ENCODE measurements at regions not wholly inside any gene's neighbourhood (a gene's known extent, or its start where the extent isn't known, plus 50 kb on each side); places are given as distances from the start of the nearest gene placed in this dataset.

DNA sequence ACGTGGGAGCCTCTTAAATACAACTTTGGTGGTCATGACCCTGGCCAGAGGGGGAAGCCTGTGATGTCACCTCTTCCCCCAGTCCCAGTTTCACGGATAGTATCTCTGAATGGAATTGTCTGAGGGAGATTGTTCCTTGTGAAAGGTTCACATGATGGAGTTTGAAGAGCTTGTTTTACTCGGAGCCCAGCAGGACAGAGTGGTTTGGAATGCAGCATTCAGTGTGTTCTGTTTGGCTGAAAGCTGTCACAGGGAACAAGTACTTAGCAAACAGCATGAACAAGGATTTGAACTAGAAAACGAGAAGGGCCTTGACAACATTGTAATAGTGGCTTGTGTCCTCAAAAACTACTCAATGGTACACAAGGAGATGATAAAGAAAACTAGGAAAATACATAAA is 133.9 kb upstream of the CXorf66 start:
- CTCF ChIA-PET: no interaction called here

DNA sequence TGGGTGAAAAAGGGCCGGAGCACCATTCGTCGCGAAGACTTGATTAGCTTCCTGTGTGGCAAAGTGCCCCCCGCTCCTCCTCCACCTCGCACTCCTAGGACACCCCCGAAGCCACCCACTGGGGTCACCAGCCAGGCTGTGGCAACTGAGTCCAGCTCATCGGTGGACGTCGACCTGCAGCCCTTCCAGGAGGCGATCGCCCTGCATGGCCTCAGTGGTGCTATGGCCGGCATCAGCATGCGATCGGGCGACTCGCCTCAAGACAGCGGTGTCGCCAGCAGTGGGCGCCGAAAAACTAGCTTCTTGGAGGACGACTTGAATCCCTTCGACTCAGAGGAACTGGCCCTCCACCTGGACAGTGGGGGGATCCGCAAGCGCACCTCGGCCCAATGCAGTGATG is 126.8 kb upstream of the CXorf66 start:
- no peak for DNase-seq (ENCODE audit: extremely low spot score)
- ChIA-PET POLR2A (no interaction called here), CTCF (no interaction called here)
- TF ChIP-seq LEF1 (IDR thresholded peaks at IDR 0.05; ENCODE audit: borderline replicate concordance) (no peak), ZNF384 (IDR thresholded peaks at IDR 0.05) (no peak), FOXA1 (IDR thresholded peaks at IDR 0.05) (no peak), BHLHE40 (IDR thresholded peaks at IDR 0.05; ENCODE audit: borderline replicate concordance) (no peak), HDGF (IDR thresholded peaks at IDR 0.05; ENCODE audit: borderline replicate concordance) (no peak), SUZ12 (IDR thresholded peaks at IDR 0.05) (no peak), TARDBP (IDR thresholded peaks at IDR 0.05) (no peak), ARNT (IDR thresholded peaks at IDR 0.05) (no peak), SP1 (IDR thresholded peaks at IDR 0.05) (no peak), FOXK2 (IDR thresholded peaks at IDR 0.05) (no peak), L3MBTL2 (conservative IDR thresholded peaks at IDR 0.05) (no peak), CTBP1 (IDR thresholded peaks at IDR 0.05; ENCODE audit: borderline replicate concordance) (no peak)
- TF ChIP-seq, protein P1, sequence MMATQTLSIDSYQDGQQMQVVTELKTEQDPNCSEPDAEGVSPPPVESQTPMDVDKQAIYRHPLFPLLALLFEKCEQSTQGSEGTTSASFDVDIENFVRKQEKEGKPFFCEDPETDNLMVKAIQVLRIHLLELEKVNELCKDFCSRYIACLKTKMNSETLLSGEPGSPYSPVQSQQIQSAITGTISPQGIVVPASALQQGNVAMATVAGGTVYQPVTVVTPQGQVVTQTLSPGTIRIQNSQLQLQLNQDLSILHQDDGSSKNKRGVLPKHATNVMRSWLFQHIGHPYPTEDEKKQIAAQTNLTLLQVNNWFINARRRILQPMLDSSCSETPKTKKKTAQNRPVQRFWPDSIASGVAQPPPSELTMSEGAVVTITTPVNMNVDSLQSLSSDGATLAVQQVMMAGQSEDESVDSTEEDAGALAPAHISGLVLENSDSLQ (IDR thresholded peaks at IDR 0.05): no peak

More for the DNA sequence above, 133.9 kb upstream of the CXorf66 start:
- POLR2A ChIA-PET: no interaction called here
- TF ChIP-seq ZNF384 (IDR thresholded peaks at IDR 0.05) (no peak), HDGF (IDR thresholded peaks at IDR 0.05; ENCODE audit: borderline replicate concordance) (no peak), FOXK2 (IDR thresholded peaks at IDR 0.05) (no peak), NFRKB (IDR thresholded peaks at IDR 0.05) (no peak), FOXM1 (IDR thresholded peaks at IDR 0.05; ENCODE audit: borderline replicate concordance) (no peak), TARDBP (IDR thresholded peaks at IDR 0.05) (no peak), BHLHE40 (IDR thresholded peaks at IDR 0.05; ENCODE audit: borderline replicate concordance) (no peak), SP1 (IDR thresholded peaks at IDR 0.05) (no peak), ELF4 (IDR thresholded peaks at IDR 0.05) (no peak)
- TF ChIP-seq, protein P1 (IDR thresholded peaks at IDR 0.05): no peak
- DNase-seq (ENCODE audit: extremely low spot score): no peak

DNA sequence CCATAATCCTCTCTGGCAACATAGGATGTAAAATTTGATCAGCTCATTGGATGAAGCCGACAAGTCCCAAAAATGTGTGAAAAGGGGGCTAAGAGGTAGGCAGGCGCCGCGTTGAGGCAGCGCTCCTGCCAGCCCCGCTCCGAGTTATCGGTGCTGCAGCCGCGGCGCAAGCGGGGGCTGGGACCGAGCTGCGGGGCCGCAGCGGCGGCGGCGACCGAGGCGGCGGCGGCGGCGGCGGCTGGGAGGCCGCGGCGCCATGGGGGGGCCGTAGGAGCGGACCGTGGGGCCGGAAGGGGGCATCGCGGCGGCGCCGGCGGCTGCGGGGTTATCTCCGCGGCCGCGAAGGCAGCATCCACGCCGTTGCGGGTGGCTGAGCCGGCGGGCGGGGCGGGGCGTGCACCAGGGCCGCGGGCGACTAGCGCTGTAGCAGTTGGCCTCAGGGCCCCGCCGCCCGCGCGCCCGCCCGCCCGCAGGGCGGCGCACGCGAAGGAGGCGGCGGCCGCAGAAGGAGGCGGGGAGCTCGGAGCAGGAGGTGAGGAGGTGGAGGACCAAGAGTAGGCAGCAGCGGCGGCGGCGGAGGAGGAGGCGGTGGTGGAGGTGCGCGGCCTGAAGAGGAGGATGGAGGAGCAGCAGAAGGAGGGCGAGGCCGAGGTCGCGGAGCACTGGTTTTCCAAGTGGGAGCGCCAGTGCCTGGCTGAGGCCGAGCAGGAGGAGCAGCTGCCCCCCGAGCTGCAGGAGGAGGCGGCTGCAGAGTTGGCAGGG is 126.0 kb upstream of the CXorf66 start:
- peak; percentile 59 for DNase-seq (ENCODE audit: extremely low spot score)
- TF ChIP-seq BHLHE40 (IDR thresholded peaks at IDR 0.05; ENCODE audit: borderline replicate concordance) (no peak), FOXM1 (IDR thresholded peaks at IDR 0.05; ENCODE audit: borderline replicate concordance) (0 out of 2 replicates have a peak, but pooled peaks have one; percentile 36), SP1 (IDR thresholded peaks at IDR 0.05) (no peak), ZNF384 (IDR thresholded peaks at IDR 0.05) (no peak), NFRKB (IDR thresholded peaks at IDR 0.05) (no peak), ELF4 (IDR thresholded peaks at IDR 0.05) (no peak), ARNT (IDR thresholded peaks at IDR 0.05) (0 out of 2 replicates have a peak, but pooled peaks have one; percentile 20), LEF1 (IDR thresholded peaks at IDR 0.05; ENCODE audit: borderline replicate concordance) (no peak), L3MBTL2 (conservative IDR thresholded peaks at IDR 0.05) (no peak)
- TF ChIP-seq, protein P1 (IDR thresholded peaks at IDR 0.05): no peak
- POLR2A ChIA-PET: no interaction called here
- CTCF ChIA-PET: no interaction called here

DNA sequence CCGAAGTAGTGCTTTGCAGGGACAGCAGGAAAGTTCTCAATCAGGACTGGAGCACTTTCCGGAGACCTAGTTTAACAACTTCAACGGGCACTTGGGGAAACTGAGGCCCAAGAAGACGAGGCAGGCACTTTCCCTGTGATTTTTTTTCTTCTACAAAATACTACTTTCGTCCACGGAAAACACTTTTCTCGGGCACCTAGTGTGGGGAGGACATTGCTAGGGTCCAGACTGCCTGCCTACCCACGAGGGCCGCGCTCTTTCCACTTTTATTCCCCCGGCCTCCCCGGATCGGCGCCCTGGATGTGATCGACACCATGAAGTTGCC is 125.4 kb upstream of the CXorf66 start:
- CTCF ChIA-PET: no interaction called here
- no peak for TF ChIP-seq FOXA1 (IDR thresholded peaks at IDR 0.05)
- TF ChIP-seq SP1 (IDR thresholded peaks at IDR 0.05): no peak
- TF ChIP-seq FOXM1 (IDR thresholded peaks at IDR 0.05; ENCODE audit: borderline replicate concordance): no peak
- TF ChIP-seq NFRKB (IDR thresholded peaks at IDR 0.05): no peak
- no peak for TF ChIP-seq ARNT (IDR thresholded peaks at IDR 0.05)
- TF ChIP-seq ZNF384 (IDR thresholded peaks at IDR 0.05): no peak
- peak; percentile 44 for TF ChIP-seq L3MBTL2 (conservative IDR thresholded peaks at IDR 0.05)
- no peak for TF ChIP-seq ELF4 (IDR thresholded peaks at IDR 0.05)
- no peak for TF ChIP-seq BHLHE40 (IDR thresholded peaks at IDR 0.05; ENCODE audit: borderline replicate concordance)
- POLR2A ChIA-PET: no interaction called here
- DNase-seq (ENCODE audit: extremely low spot score): no peak

DNA sequence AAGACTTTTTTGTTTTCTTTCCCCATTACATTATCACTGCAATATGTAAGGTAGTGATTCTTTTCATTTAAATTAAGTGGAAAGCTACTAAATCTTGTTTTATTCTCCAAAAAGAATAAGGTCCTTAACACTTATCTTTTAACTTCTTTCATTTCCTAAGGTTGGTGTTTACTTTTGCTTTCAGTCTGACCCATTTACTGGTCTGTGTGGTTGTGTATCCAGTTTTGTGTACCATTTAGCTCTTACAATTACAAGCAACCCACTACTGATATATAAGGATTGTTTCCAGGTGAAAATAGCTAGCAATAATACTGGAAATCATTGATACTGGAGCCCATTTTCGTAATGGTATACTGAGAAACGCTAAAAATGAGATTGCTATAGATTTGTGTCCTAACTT is 123.1 kb upstream of the CXorf66 start:
- ChIA-PET POLR2A (no interaction called here), CTCF (no interaction called here)
- TF ChIP-seq HDGF (IDR thresholded peaks at IDR 0.05; ENCODE audit: borderline replicate concordance): no peak
- no peak for TF ChIP-seq SUZ12 (IDR thresholded peaks at IDR 0.05)
- no peak for TF ChIP-seq BHLHE40 (IDR thresholded peaks at IDR 0.05; ENCODE audit: borderline replicate concordance)
- TF ChIP-seq L3MBTL2 (conservative IDR thresholded peaks at IDR 0.05): no peak
- TF ChIP-seq ELF4 (IDR thresholded peaks at IDR 0.05): no peak
- TF ChIP-seq SP1 (IDR thresholded peaks at IDR 0.05): no peak
- TF ChIP-seq LEF1 (IDR thresholded peaks at IDR 0.05; ENCODE audit: borderline replicate concordance): no peak
- TF ChIP-seq FOXA1 (IDR thresholded peaks at IDR 0.05): no peak
- no peak for TF ChIP-seq FOXM1 (IDR thresholded peaks at IDR 0.05; ENCODE audit: borderline replicate concordance)
- TF ChIP-seq ZNF384 (IDR thresholded peaks at IDR 0.05): no peak
- no peak for TF ChIP-seq ARNT (IDR thresholded peaks at IDR 0.05)
- no peak for TF ChIP-seq NFRKB (IDR thresholded peaks at IDR 0.05)
- TF ChIP-seq FOXK2 (IDR thresholded peaks at IDR 0.05): no peak
- TF ChIP-seq TARDBP (IDR thresholded peaks at IDR 0.05): no peak
- TF ChIP-seq CTBP1 (IDR thresholded peaks at IDR 0.05; ENCODE audit: borderline replicate concordance): no peak
- DNase-seq (ENCODE audit: extremely low spot score): no peak

DNA sequence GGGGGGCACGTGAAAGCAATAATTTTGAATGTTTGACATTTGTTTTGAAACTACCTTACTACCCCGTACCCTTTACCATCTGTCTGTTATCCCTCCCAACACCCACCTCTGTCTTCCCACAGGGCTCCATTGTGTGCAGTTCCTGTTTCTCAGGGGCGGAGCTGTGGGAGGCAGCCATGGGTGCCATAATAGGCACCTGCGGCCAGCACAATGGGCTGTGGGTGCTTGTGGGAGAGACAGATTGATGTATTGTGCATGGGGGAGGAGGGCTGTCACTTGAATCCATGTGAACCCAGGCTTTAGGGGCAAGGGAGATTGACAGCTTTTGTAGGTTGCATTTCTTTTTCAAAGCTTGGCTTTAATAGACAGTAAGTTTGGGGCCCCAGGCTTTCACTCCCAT is 122.6 kb upstream of the CXorf66 start:
- CTCF ChIA-PET: no interaction called here
- POLR2A ChIA-PET: no interaction called here
- DNase-seq (ENCODE audit: extremely low spot score): no peak
- no peak for TF ChIP-seq L3MBTL2 (conservative IDR thresholded peaks at IDR 0.05)
- TF ChIP-seq, protein P1 (IDR thresholded peaks at IDR 0.05): peak; percentile 39; the same call in 1 of the 2 replicates

All from HEK293T (cell line).